ENCODE measurements at regions not wholly inside any gene's neighbourhood (a gene's known extent, or its start where the extent isn't known, plus 50 kb on each side); places are given as distances from the start of the nearest gene placed in this dataset.

- TF ChIP-seq CTCF (IDR thresholded peaks at IDR 0.05) (no peak), POLR2A (IDR thresholded peaks at IDR 0.05) (no peak)
Observed at GRCh38 chr4:156512622-156513021, 459.0 kb downstream of the PDGFC start.
